Transverse colon (tissue), 3 donors: ENCODE measurements at regions not wholly inside any gene's neighbourhood (a gene's known extent, or its start where the extent isn't known, plus 50 kb on each side); places are given as distances from the start of the nearest gene placed in this dataset.

Source experiments
- EP300 ChIP-seq: sonication (generic); formaldehyde crosslinking; IDR thresholded peaks from one replicate; pipeline ENCODE4 v1.6.1; 2017; ENCODE audit warnings: antibody characterized with exemption, low read depth
- POLR2A ChIP-seq: fragments of 450-650 bp; IDR thresholded peaks from one replicate; pipeline ENCODE4 v1.6.1; 2016; ENCODE audit warnings: antibody characterized with exemption, mild to moderate bottlenecking, moderate library complexity
- TF ChIP-seq, protein P1 (sequence below), 5 experiments: fragments of 200-600 bp in 3 of 5; fragments of 450-650 bp in 2 of 5; sonication (generic) in 3 of 5; IDR thresholded peaks; 1 replicate in 2 of 5; 2 replicates in 3 of 5; pipeline ENCODE4 v1.5.1; 2016 to 2017; ENCODE audit warnings: antibody characterized with exemption in 5 of 5, inconsistent platforms in 3 of 5, mild to moderate bottlenecking in 2 of 5, moderate library complexity in 1 of 5

- TF ChIP-seq, protein P1, sequence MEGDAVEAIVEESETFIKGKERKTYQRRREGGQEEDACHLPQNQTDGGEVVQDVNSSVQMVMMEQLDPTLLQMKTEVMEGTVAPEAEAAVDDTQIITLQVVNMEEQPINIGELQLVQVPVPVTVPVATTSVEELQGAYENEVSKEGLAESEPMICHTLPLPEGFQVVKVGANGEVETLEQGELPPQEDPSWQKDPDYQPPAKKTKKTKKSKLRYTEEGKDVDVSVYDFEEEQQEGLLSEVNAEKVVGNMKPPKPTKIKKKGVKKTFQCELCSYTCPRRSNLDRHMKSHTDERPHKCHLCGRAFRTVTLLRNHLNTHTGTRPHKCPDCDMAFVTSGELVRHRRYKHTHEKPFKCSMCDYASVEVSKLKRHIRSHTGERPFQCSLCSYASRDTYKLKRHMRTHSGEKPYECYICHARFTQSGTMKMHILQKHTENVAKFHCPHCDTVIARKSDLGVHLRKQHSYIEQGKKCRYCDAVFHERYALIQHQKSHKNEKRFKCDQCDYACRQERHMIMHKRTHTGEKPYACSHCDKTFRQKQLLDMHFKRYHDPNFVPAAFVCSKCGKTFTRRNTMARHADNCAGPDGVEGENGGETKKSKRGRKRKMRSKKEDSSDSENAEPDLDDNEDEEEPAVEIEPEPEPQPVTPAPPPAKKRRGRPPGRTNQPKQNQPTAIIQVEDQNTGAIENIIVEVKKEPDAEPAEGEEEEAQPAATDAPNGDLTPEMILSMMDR (IDR thresholded peaks at IDR 0.05) = no peak
- no peak for TF ChIP-seq POLR2A
- no peak for TF ChIP-seq EP300
These were observed 88.6 kb upstream of the PCSK2 start for GRCh38 chr20:17138237-17138636.
